Right lobe of liver (tissue), 6 donors: ENCODE measurements at regions not wholly inside any gene's neighbourhood (a gene's known extent, or its start where the extent isn't known, plus 50 kb on each side); places are given as distances from the start of the nearest gene placed in this dataset.

Experiments
- ATAC-seq, 4 donors: fragments of 200-7000 bp; cut with Tn5 transposase; one replicate each; pipeline ENCODE4 v1.9.1; 2020; ENCODE audit warnings: mild to moderate bottlenecking in 4 of 4, moderate library complexity in 4 of 4
- DNase-seq, 3 donors: peaks; one replicate each; pipeline ENCODE4 v3.0.0-alpha.2; 2020
- H3K27ac ChIP-seq, 3 donors: fragments of 200-600 bp; one replicate each; pipeline ENCODE4 v1.8.0; 2022
- H3K27me3 ChIP-seq, 2 donors: fragments of 200-600 bp; one replicate each; pipeline ENCODE4 v1.8.0; 2022
- H3K36me3 ChIP-seq, 4 donors: fragments of 200-600 bp; sonication (generic) in 1 of 4; one replicate each; pipeline versions ENCODE4 v1.5.1 to v1.8.0; 2017 to 2022; ENCODE audit warnings: control low read depth in 1 of 4
- H3K4me1 ChIP-seq, 4 donors: fragments of 200-600 bp; sonication (generic) in 1 of 4; one replicate each; pipeline versions ENCODE4 v1.5.1 to v1.8.0; 2017 to 2022; ENCODE audit warnings: control low read depth in 1 of 4
- H3K4me3 ChIP-seq, 3 donors: fragments of 200-600 bp; one replicate each; pipeline ENCODE4 v1.8.0; 2022
- H3K9me3 ChIP-seq, 4 donors: fragments of 200-600 bp; sonication (generic) in 1 of 4; one replicate each; pipeline versions ENCODE4 v1.5.1 to v1.8.0; 2017 to 2022; ENCODE audit warnings: control low read depth in 1 of 4
- POLR2A ChIP-seq: fragments of 450-650 bp; IDR thresholded peaks from one replicate; pipeline ENCODE4 v1.6.1; 2017; ENCODE audit warnings: antibody characterized with exemption, mild to moderate bottlenecking
- WGBS: methylation state at CpG from one replicate; pipeline ENCODE4 v1.1.6; 2018; ENCODE audit warnings: low coverage, low lambda C conversion rate; ENCODE audit not compliant: insufficient coverage; ENCODE audit errors: missing lambda C conversion rate; 5-methylcytosine and 5-hydroxymethylcytosine counted together
- intact Hi-C, 2 donors: fragments of 100-400 bp; cut with DNase I; formaldehyde crosslinking; loops; one replicate each; pipeline versions ENCODE4 v1.11.2 to v1.14.1; 2022
- TF ChIP-seq, protein P1 (sequence below), 4 donors: fragments of 200-600 bp in 3 of 4; fragments of 450-650 bp in 1 of 4; IDR thresholded peaks; one replicate each; pipeline versions ENCODE4 v1.5.1 to v1.8.0; 2016 to 2022; ENCODE audit warnings: antibody characterized with exemption in 4 of 4, mild to moderate bottlenecking in 2 of 4
- donor health status: DM: no; HTN: yes; CAD: no.
- donor health status: DM: no; HTN: no; CAD: no.
- donor health status: DM: no; HTN: no; CAD: no.
- donor health status: DM: no; HTN: yes; CAD: no.
- donor health status: DM: no; HTN: yes; CAD: no.

DNA sequence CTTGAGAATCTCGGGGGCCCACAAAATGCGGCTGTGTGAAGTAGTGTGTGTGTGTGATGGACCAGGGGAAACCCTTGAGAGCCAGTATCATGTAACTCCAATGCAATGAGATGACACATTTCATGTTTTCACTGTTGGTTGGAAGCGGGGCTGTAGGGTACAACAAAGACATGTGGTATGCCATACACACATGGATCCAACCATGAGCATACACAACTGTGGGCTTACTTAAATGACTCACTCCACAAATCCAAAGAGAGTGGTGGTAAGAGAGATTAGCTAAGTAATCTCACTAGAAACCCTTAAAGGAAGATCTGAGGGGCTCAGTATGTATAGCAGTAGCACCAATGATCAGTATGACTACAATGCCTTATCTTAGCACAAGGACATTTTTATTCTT lies 225.7 kb downstream of the SIPA1L2 start:
- 93% methylated on average over 3 of the region's 3 CpGs for WGBS
- Histone ChIP-seq H3K27me3 (no peaks in the 10 kb centered on the region), H3K27ac (no peak overlapping the region), H3K4me1 (no peaks in the 10 kb centered on the region), H3K36me3 (peaks cover 0 to 11% (median 7%) of the 10 kb centered on the region in 4 donors), H3K9me3 (no peaks in the 10 kb centered on the region), H3K4me3 (no peak overlapping the region)
- intact Hi-C loops, result no loop called here
- TF ChIP-seq, protein P1, sequence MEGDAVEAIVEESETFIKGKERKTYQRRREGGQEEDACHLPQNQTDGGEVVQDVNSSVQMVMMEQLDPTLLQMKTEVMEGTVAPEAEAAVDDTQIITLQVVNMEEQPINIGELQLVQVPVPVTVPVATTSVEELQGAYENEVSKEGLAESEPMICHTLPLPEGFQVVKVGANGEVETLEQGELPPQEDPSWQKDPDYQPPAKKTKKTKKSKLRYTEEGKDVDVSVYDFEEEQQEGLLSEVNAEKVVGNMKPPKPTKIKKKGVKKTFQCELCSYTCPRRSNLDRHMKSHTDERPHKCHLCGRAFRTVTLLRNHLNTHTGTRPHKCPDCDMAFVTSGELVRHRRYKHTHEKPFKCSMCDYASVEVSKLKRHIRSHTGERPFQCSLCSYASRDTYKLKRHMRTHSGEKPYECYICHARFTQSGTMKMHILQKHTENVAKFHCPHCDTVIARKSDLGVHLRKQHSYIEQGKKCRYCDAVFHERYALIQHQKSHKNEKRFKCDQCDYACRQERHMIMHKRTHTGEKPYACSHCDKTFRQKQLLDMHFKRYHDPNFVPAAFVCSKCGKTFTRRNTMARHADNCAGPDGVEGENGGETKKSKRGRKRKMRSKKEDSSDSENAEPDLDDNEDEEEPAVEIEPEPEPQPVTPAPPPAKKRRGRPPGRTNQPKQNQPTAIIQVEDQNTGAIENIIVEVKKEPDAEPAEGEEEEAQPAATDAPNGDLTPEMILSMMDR (IDR thresholded peaks at IDR 0.05), result no peak
- TF ChIP-seq POLR2A, result no peak
- DNase-seq, result no peak
- no peak for ATAC-seq

DNA sequence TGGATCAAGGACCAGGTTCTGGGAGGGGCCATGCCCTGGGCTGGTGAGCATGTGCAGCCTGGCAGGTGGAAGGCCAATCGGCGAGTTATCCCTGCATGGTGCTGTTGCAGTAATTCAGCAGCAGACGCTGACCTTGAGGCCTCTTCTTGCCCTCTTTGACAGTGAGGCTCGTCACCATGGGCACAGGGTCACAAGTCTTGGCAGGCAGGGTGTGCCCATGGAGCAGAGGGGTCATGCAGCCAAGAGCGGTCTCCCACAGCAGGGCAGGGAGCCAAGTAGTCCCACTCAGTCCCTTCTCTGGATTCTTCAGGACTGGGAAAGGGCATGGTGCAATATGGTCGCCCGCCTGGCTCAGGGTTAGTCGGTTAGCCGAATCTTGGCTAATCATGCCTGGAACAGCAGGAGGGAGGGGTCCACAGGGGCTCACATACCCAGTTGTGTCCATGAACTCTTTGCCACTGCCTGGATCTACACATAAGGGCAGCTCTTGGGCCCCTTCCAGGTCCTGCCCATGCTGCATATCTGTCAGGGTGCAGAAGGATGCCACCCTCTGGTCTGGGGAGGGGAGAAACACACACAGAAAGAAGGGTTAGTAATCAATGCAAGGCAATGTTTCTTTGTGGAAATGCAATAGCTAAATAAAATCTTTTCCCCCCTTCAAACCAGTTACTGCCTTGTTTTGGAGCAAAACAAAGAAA lies 226.8 kb downstream of the SIPA1L2 start:
- WGBS, result 100% methylated on average over 1 of the region's 9 CpGs
- peaks cover 0 to 21% (median 8%) of the 10 kb centered on the region in 4 donors for H3K36me3 ChIP-seq
- H3K27ac ChIP-seq, result no peak overlapping the region
- intact Hi-C loops, result no loop called here
- no peak for DNase-seq
- no peaks in the 10 kb centered on the region for H3K9me3 ChIP-seq
- H3K4me3 ChIP-seq, result no peak overlapping the region
- no peaks in the 10 kb centered on the region for H3K4me1 ChIP-seq
- no peak for TF ChIP-seq POLR2A
- TF ChIP-seq, protein P1 (IDR thresholded peaks at IDR 0.05), result no peak
- no peaks in the 10 kb centered on the region for H3K27me3 ChIP-seq
- no peak for ATAC-seq

DNA sequence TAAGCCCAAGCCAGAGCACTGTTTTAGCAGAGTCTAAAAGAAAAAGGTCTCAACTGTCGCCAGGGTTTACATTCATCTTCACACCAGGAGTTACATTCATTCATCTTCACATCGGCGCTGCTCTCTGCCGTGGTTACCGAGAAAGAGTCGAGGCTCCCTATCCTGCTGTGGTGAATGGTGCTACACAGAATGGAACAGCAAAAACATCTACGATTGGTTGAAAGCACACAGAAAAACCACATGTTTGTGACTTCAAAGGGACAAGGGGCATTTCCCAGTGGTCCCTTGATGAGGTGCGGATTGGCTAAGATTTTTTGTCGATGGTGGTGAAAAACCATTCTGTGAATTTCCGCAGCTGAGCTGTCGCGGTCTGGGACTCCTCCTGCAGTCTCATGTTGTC lies 231.1 kb downstream of the SIPA1L2 start:
- Histone ChIP-seq H3K27me3 (no peaks in the 10 kb centered on the region), H3K27ac (no peak overlapping the region), H3K36me3 (peaks cover 0 to 23% (median 8%) of the 10 kb centered on the region in 4 donors), H3K4me3 (no peak overlapping the region), H3K9me3 (no peaks in the 10 kb centered on the region), H3K4me1 (no peaks in the 10 kb centered on the region)
- ATAC-seq (no peak), DNase-seq (no peak)
- WGBS, result 85% methylated on average over 12 of the region's 12 CpGs
- intact Hi-C loops, result no loop called here
- TF ChIP-seq POLR2A, result no peak
- TF ChIP-seq, protein P1 (IDR thresholded peaks at IDR 0.05), result no peak

DNA sequence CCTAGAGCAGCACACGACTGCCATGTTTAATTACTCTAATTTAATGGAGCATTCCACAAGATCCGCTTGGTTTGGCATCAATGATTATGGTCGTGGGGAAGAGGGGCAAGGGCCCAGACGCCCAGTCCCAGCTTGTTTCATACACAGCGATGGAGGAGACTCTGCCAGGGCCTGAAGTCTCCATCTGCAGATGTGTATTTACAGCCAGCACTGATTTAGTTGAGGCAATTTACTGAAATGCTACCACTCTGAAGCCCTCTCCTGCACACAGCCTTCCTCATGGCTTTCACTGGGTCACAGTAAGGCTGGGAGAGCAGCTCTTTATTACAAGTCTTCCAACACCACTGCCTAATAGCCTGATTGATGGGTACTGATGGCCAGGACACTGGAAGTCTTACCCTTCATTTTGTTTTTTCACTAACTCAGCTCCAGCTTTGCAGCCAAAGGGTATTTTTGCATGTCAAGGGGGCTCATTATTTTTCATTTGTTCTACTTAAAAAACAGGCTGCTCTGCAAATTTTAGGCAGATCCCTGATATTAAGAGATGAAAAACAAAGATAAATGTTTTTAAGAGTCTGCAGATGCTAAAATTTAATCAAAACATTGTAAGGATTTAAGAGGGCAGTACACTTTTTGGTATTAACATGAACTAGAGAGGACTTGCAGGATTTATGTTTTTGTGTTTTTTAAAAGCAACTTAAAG lies 236.3 kb downstream of the SIPA1L2 start:
- Histone ChIP-seq H3K27me3 (no peaks in the 10 kb centered on the region), H3K27ac (no peak overlapping the region), H3K4me1 (no peaks in the 10 kb centered on the region), H3K4me3 (no peak overlapping the region), H3K9me3 (no peaks in the 10 kb centered on the region), H3K36me3 (peaks cover 0 to 6% (median 0%) of the 10 kb centered on the region in 4 donors)
- ATAC-seq, result no peak
- TF ChIP-seq, protein P1 (IDR thresholded peaks at IDR 0.05), result no peak
- no peak for TF ChIP-seq POLR2A
- intact Hi-C loops, result no loop called here
- 84% methylated on average over 3 of the region's 5 CpGs for WGBS
- DNase-seq, result no peak
